ENCODE measurements at regions not wholly inside any gene's neighbourhood (a gene's known extent, or its start where the extent isn't known, plus 50 kb on each side); places are given as distances from the start of the nearest gene placed in this dataset.

DNA sequence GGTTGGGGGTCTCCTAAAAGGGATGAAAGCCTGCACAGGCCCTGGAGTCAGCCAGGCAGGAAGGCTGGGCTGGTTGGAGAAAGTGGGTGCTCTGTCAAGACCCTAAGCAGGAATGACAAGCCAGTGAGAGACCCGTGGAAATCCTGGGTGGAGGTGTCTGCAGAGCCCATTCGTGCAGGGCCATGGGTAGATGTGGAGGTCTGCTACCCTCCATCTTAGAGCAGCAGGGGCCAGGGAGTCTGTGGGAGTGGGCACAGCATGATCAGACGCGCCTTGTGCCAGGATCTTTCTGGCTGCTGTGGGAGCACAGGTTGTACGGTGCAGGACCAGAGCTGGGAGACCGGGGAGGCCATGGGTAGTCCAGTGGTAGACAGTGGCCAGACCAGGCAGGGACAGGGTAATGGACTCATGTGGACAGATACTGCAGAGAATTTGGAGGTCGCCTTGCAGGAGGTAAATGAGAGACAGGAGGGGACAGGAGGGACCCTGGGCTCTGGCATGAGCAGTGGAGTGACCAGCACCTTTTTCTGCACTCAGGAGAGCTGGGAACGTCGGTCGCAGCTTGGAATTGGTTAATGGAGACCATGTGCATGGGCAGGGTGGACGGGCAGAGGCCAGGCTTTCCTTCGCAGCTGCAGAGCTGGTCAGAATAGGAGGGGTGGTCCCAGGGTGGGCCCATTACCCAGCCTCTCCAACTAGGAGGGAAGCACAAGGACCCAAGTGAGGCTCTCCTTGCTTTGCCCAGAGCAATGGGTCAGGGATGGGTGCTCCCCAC, 203.5 kb upstream of the PMEPA1 start:
- no peak for TF ChIP-seq CTCF (IDR thresholded peaks at IDR 0.05)
- Histone ChIP-seq H3K4me1 (peaks cover 0 to 13% (median 3%) of the 10 kb centered on the region in 9 donors), H3K9me3 (no peaks in the 10 kb centered on the region), H3K27me3 (peaks cover 0 to 4% (median 0%) of the 10 kb centered on the region in 7 donors), H3K36me3 (no peaks in the 10 kb centered on the region), H3K4me3 (no peak overlapping the region), H3K27ac (no peak overlapping the region)
- intact Hi-C loops (cut with DNase I) = no loop called here
- WGBS, 2 donors = 92 to 97% methylated on average over 12 of the region's 12 CpGs
- ATAC-seq (peak in 1 of 8 donors; percentile 22), DNase-seq (no peak)

- Histone ChIP-seq H3K4me1 (peaks cover 0 to 13% (median 3%) of the 10 kb centered on the region in 9 donors), H3K9me3 (no peaks in the 10 kb centered on the region), H3K27me3 (peaks cover 0 to 4% (median 0%) of the 10 kb centered on the region in 7 donors), H3K36me3 (no peaks in the 10 kb centered on the region), H3K4me3 (no peak overlapping the region), H3K27ac (no peak overlapping the region)
- ATAC-seq (peak in 2 of 8 donors; percentile 28 to 53), DNase-seq (no peak)
- intact Hi-C loops (cut with DNase I) = no loop called here
- 34 to 39% methylated on average over 6 of the region's 6 CpGs for WGBS, 2 donors
- no peak for TF ChIP-seq CTCF (IDR thresholded peaks at IDR 0.05)
Observed at GRCh38 chr20:57912227-57912582, 202.4 kb upstream of the PMEPA1 start.

DNA sequence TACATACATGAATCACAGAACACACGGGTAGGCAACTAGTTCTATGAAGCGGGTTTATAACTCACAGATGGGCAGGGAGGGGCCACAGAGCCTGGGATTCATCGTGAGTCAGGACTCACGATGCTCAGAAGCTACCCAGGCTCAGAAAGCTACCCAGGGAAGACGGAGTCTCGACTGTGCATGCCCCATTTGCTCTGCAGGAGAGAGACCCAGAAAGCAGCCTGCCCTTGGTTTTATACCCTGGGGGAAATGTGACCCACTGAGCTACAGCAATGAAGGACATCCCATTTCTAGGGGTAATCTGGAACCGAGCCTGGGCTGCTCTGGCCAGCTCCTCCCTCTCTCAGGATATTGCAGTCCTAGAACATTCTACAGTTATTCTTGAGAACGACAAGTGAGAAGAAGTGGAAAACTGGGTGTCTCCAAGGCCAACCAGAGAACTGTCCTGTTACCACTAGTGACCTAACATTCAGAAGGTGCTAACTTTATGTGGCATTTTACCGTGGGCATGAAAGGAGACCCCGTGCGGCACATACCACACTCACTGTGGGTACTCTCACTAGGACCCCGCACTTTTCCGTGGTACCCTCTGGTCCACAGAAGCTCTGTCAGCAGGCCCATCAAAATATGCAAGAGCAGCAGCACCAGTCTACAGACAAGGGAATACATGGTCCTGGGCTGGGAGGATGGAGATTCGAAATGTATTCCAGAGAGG, 201.9 kb upstream of the PMEPA1 start:
- no peak overlapping the region for H3K27ac ChIP-seq
- no peaks in the 10 kb centered on the region for H3K9me3 ChIP-seq
- WGBS, 2 donors = 92% methylated on average over 14 of the region's 14 CpGs
- H3K4me3 ChIP-seq = no peak overlapping the region
- ATAC-seq = no peak
- peaks cover 0 to 4% (median 0%) of the 10 kb centered on the region in 7 donors for H3K27me3 ChIP-seq
- DNase-seq = no peak
- H3K4me1 ChIP-seq = peaks cover 0 to 13% (median 3%) of the 10 kb centered on the region in 9 donors
- intact Hi-C loops (cut with DNase I) = no loop called here
- TF ChIP-seq CTCF (IDR thresholded peaks at IDR 0.05) = no peak
- no peaks in the 10 kb centered on the region for H3K36me3 ChIP-seq

- intact Hi-C loops (cut with DNase I) = no loop called here
- WGBS, 2 donors = 94 to 96% methylated on average over 1 of the region's 1 CpG
- H3K4me3 ChIP-seq = no peak overlapping the region
- no peak for TF ChIP-seq CTCF (IDR thresholded peaks at IDR 0.05)
- H3K27ac ChIP-seq = no peak overlapping the region
- H3K4me1 ChIP-seq = peaks cover 0 to 13% (median 3%) of the 10 kb centered on the region in 9 donors
- H3K36me3 ChIP-seq = no peaks in the 10 kb centered on the region
- H3K27me3 ChIP-seq = peaks cover 0 to 4% (median 0%) of the 10 kb centered on the region in 7 donors
- DNase-seq (no peak), ATAC-seq (no peak)
- H3K9me3 ChIP-seq = no peaks in the 10 kb centered on the region
Observed at GRCh38 chr20:57910716-57911115, 200.9 kb upstream of the PMEPA1 start.

Measured in heart right ventricle (tissue), 16 donors.